ENCODE measurements at regions not wholly inside any gene's neighbourhood (a gene's known extent, or its start where the extent isn't known, plus 50 kb on each side); places are given as distances from the start of the nearest gene placed in this dataset.

DNA sequence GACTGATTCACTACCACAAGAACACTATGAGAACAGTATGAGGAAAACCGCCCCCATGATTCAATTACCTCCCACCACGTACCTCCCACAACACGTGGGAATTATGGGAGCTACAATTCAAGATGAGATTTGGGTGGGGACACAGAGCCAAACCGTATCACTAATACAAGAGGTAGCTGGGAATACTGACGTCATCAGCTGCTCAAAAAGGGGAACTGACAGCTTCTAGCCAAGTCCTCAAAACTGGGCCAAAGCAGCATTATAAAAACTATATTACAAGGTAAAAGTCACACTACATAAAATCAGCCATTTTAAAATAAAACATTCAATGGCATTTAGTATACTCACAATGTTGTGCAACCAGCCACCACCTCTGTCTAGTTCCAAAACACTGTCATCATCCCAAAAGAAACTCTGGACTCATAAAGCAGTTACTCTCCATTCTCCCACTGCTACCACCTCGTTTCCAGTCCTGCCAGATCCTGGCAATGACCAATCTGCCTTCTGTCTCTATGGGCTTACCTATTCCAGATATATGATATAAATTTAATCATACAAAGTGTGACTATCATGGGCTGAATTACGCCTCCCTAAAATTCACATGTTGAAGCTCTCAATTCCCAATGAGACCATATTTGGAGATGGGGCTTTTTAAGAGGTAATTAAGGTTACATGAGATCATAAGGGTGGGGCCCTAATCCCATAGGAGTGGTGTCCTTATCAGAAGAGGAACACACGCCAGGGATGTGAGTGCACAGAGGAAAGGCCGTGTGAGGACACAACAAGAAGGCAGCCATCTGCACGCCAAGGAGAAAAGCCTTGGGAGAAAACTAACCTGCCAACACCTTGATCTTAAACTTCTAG lies 192.1 kb downstream of the SETD4 start:
- TF ChIP-seq, protein P1, sequence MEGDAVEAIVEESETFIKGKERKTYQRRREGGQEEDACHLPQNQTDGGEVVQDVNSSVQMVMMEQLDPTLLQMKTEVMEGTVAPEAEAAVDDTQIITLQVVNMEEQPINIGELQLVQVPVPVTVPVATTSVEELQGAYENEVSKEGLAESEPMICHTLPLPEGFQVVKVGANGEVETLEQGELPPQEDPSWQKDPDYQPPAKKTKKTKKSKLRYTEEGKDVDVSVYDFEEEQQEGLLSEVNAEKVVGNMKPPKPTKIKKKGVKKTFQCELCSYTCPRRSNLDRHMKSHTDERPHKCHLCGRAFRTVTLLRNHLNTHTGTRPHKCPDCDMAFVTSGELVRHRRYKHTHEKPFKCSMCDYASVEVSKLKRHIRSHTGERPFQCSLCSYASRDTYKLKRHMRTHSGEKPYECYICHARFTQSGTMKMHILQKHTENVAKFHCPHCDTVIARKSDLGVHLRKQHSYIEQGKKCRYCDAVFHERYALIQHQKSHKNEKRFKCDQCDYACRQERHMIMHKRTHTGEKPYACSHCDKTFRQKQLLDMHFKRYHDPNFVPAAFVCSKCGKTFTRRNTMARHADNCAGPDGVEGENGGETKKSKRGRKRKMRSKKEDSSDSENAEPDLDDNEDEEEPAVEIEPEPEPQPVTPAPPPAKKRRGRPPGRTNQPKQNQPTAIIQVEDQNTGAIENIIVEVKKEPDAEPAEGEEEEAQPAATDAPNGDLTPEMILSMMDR (IDR thresholded peaks at IDR 0.05), result no peak
- no peak for TF ChIP-seq POLR2A (IDR thresholded peaks at IDR 0.05)
